8988T (cell line): ENCODE measurements at regions not wholly inside any gene's neighbourhood (a gene's known extent, or its start where the extent isn't known, plus 50 kb on each side); places are given as distances from the start of the nearest gene placed in this dataset.

ENCODE experiments used
- DNase-seq: peaks from one replicate; pipeline ENCODE4 v3.0.0; 2011

DNA sequence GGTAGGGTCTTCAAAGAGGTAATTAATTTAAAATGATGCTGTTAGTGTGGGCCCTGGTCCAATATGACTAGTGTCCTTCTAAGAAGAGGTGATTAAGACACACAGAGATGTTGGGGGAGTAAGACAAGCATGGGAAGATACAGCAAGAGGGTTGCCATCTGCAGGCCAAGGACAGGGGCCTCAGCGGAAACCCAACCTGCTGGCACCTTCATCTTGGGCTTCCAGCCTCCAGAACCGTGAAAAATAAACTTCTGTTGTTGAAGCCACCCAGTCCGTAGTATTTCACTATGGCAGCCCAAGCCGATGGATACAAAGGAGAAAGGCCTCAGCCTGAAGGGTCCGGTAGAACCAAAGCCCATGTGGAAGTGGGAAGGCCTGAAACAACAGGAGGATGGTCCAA is 161.7 kb upstream of the UBE2E1 start:
- DNase-seq = no peak

DNA sequence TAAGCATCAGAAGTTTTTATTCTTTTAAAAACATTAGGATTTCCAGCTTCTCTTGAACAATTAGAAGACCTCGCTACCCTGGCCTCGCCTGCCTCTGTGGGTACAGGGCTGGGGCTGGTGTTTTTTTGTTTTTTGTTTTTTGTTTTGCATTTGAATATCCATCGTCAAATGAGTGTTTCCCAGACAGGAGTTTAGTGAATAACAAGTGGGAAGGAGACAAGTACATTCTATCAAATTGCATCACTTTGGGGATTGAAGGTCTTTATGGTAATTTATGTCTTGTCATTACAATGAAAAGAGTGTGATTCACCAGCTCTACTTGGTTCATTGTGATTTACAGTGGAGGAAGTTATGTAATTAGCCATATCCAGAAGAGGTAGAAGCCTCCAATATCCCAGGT is 161.1 kb upstream of the UBE2E1 start:
- no peak for DNase-seq

DNA sequence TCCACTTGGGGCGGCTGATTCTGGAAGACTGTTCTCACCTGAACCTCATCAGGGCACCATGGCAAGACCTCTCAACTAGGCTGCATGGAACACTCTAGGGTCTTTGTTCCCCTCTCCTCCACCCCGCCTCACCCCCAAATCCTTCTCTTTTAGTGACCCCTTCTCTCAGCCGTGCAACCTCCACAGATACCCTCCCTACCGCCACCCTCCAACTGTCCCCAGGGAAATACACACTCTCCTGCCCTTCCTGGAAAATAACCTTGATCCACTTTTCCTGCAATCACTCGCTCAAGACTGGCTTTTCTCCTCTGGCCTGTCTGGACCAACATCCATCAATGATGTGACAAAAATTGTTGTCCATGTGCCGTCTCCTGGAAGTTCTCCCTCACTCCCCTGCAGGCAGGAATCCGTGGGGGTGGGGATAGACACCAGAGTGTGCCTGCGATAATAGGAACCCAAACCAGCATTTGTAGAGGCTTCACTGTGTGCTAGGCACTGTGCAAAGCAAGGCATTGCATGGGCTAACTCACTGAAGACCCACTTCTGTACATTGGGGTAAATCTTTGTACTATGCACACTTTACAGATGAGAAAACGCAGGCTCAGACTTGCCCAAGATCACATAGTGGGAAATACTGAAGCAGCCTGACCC is 160.1 kb upstream of the UBE2E1 start:
- DNase-seq = no peak

DNA sequence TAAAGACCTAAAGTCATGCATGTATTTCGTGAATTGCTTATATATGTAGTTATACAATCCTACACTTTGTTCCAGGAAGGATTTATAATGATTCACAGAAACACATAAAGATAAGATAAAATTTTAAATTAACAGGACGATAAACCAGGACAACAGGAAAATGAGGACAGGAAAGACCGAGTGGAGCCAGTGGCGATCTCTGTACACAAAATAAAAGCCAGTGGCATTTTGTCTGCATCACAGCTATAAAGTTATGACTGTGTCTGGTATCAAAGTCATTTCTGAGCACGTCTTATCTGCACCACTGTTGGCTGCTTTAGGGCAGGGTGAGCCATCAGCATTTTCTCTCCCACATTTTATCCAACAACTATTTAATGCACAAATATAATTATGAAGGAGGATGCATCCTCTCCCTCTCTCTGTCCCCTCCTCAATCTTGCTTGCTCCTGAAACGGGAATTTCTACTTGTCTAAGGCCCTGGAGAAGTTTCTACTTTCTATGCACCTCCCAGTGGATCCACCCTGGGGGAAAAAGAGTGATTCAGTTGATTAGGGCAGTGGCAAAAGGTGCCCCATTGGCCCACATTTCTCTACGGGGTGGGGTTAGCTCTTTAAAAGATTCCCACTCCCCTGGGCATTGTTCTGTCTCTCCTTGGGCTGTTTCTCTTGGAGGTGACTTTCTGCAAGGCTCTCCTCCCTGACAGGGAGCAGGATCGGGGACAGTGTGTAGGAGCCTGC is 159.4 kb upstream of the UBE2E1 start:
- DNase-seq = no peak

DNA sequence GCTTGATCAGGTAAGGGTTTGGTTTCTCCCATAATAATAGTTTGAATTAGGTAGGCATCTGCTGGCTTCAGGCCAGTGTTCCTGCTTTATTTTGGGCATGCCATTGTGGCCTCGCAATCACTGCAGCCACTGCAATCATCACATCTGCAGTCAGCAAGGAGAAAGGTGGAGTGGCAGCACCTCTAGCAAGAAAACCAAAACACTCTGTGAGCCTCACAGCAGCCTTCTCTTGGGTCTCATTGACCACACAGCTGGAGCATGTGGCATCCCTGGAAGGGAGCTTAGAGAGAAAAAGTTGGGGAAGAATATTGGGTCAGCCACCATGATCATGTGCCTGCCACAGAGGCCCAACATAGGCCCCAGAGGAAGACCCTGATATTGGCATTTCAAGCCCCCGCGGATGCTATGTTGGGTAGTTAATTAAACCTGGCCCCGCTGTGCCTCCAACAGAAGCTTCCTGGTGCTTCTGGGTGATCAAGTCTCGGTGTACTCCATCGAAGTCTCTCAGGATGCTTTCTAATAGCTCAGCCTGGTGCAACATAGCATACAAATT is 158.0 kb upstream of the UBE2E1 start:
- no peak for DNase-seq

DNA sequence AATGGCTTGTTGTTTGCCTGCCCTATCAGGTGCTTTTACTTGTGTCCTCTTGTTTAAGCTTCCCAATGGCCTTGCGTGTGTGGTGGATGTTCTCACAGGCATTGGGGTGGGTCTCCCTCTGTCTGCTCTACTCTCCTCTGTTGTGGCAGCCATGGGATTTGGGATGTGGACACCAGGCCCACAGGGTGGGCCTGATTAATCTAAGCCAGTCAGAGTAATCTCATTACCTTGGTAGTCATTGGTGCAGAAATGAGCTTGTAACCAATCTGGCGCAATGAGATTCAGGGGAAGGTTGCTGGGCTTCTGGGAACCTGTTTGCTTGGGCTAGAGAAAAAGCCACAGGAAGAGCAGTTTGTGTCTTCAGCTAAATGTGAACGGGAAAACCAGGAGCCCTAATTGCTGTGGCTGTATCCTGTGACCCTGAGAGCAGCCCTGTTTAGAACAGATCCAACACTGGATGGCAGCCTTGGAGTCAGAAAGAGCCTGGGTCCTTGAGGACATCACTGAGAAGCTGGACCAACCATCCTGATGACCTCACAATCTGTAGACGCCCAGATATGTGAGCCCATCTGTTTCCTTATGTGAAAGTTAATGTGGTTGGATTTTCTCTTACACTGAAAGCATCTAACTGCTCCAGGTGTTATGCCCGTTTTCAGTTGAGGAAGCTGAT is 157.3 kb upstream of the UBE2E1 start:
- DNase-seq = no peak

DNA sequence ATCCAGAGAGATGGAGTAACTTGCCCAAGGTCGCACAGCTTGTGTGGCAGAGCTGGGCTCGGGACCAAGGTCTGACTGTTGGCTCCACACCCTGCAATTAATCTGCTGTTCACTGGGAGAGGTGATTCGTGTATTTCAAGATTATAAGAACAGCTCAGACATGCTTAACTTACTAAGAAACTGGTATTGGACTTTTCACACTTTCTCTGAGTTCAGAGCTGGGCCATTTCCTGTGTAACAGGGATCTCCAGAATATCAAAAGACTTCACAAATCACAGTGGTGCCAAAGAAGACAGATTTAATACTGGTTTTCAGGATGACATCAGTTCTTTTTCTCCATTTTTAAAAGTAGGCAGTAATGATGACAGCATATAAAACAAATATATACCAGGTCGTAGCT is 156.8 kb upstream of the UBE2E1 start:
- DNase-seq = no peak

DNA sequence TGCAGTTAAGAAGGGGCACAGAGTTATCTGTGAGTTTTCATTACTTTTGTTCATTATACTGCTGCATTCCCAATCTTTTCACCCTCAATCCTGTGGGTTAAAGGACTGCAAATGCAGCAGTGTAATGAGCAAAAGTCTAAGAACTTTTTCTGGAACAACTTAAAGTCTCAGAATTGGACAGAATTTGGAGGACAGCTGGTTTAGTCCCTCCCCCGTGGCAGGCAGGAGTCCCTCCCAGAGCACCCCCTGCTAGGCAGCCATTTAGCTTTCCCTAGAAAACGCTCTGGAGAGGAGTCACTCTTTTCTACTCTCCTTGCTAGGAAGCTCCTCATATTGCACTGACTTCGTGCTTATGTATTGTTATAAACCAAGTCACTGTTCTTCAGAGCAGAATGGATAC is 156.3 kb upstream of the UBE2E1 start:
- no peak for DNase-seq

DNA sequence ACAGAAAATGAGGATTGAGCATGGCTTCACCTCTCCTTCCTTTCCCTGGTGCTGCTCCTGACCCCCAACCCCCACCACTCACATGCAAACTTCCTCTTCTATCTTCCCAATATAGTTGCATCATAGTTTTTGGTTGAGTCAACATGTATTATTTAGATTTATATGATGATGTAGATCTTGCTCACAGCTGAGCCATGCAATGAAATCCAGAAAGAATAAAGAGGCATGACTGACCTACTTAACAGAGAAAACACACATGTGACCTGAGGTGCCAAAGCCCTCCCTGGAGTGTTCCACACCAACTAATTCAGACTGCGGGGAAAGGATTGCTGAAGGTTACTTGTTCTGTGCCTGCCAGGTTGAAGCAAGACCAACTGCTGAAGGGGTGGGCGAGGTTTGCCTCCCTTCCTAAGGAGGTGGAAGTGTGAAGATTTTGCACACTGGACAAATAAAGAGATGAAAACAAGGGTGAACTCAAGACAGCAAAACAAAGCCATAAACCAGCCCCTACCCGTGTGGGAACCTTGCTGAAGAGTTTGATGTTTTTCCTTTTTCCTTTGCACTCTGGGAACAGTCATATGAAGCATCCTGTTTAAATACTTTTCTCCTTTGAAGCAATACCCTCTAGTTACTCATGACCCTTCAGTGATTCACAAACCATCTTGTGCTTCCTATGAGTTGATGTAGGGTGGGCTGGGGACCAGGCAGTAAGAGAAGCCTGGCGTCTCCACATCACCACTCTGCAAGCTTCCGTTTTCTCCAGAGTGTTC is 155.2 kb upstream of the UBE2E1 start:
- DNase-seq = no peak

DNA sequence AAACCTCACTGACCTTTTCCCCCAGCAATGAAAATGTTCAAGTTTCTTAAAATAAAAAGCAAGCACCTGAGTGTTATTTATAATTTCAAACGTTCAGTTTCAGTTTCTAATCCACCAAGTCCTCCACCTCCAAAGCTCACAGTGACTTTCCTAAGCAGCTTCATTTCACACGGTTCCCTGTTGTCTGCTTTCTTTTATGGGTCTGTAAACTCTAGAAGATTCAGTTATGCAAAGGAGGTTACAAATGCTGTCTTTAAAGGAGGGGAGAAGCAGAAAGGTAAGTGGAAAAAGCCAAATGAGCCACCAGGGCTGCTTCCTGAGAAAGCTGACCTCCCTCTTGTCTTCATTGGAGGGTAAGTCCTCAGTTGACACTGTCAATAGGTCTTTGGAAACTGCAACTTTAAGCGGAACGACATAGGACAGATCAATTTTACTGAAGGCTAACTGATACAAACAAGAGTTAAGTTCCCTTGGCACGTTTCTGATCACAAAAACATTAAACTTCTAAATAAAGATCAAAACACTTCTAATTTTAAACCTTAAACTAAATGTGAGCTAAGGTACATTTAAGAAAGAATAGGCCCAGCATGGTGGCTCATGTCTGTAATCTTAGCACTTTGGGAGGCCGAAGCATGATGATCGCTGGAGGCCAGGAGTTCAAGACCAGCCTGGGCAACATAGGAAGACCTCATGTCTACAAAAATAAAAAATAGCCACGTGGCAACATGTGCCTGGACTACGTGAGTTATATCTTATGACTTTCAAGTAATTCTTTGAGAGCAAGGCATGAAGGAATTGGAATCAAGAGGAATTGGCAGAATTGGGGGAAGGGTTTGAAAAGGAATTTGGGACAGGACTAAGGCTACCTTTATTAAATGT is 151.9 kb upstream of the UBE2E1 start:
- no peak for DNase-seq

DNA sequence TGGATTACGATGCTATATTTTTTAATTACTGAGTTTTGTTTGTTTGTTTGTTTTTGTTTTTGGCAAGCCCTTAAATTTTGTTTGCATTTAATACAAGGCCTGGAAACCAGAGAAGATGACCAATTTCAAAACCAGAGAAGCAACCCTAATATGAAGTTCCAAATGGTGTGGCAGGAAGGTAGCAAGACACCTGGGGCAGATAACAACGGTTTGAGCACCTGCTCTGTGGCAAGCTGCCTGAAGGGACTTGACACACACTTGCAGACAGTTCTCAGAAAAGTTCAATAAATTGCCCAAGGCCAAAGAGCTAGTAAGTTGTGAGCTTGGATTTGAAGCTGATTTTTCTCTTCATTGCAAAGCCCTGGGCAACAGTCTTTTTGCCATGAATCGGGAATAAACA is 151.2 kb upstream of the UBE2E1 start:
- no peak for DNase-seq

DNA sequence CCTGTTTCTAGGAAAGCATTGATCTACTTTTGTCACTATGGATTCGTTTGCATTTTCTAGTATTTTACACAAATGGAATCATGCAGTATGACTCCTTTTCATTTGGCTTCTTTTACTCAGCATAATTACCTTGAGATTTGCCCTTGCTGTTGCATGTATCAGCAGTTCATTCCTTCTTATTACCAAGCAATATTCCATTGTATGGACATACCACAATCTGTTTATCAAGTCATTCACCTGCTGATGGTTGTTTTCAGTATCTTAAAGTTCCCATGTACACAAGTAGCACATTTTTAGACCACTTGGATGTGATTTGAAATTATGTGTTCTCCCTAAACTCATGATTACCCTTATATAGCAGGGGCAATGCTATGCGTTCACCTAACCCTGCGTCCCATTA is 150.0 kb upstream of the UBE2E1 start:
- no peak for DNase-seq

DNA sequence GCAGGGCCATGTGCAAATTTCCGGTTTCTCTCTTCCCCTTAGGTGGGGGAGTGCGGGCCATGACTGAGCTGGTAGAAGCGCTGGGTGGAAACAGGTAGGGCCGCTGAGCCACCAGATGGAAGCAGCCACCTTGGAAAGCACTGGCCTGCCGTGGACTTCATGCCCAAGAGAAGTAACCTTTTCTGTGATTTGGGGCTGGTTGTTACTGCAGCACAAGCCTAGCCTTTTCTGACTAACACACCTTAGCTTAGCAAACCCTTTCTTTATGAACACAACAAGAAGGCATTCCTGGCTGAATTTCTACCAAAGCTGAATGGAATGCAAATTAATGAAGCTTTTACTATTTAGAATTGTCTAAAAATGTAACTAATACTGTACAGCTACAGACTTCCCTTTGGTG is 149.6 kb upstream of the UBE2E1 start:
- DNase-seq = no peak

DNA sequence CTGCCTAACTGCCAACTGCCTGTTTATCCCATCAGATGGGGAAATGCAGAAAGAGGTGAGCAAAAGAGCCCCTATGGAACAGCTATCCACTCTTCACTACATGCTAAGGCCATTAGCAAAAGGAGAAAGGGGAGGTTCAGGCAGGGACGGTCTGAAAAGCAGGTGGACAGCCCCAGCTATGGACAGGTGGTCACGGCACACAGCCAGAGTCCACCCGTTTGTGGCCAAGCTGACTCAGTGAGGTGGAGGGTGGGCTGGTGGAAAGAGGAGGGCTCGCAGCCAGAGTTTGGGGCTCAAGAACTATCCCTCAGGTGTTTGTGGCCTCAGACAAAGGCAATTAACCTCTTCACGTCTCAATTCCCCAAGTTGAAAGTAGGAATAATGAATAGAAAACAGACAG is 148.9 kb upstream of the UBE2E1 start:
- DNase-seq = no peak

DNA sequence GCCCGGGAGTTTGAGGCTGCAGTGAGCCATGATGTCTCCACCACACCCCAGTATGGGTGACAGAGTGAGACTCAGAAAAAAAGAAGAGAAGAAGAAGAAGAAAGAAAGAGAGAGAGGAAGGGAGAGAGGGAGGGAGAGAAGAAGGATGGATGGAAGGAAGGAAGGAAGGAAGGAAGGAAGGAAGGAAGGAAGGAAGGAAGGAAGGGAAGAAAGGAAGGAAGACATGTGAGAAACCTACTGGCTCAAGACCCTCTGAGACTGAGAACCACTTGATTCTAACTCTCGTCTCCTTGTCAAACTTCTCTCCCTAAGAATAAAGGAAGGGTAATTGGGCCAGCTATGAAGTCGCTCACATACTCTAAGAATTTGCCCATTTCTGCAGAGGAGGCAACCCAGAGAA is 148.1 kb upstream of the UBE2E1 start:
- no peak for DNase-seq

DNA sequence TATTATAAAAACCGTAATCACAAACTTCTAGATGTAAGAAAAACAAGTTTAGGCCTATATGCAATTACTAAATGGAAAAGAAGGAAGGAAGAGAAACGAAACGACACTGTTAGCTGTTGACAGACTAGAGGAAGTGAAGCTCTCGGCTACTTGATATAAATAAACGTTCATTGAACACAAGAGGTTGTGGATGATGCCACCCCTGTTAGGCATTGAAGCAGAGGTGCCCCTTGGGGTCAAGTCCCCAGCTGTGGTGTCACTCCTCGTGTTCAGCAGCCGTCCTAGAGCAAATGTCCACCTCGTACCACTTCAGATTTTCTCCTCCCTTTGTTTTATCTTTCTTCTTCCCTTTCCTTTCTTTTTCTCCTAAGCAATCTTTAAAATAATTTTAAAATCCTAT is 146.5 kb upstream of the UBE2E1 start:
- no peak for DNase-seq

DNA sequence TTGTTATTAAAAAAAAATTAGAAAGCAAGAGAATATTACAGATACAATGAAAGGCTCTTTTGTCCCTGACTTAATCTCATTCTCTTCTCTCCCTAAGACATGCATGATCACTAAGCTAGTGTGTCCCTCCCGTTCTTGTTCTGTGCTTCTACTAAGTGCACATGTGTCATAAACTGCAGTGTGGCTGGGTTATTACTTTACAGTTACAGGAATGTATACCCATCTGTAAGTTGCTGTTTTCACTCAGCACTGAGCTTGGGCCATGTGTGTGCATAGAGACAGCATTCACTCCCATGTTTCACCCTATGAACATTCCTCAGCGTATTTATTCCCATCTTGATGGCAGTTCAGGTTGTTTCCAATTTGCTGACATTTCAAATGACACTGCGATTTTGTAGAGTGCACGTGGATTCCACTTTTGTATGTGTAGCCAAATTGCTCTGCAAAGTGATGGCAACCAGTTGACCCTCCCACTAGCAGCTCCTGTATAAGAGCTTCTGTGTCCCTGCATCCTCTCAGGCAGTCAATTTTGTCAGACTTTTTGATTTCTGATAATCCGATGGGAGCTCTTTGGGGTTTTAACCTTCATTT is 145.8 kb upstream of the UBE2E1 start:
- DNase-seq = no peak

DNA sequence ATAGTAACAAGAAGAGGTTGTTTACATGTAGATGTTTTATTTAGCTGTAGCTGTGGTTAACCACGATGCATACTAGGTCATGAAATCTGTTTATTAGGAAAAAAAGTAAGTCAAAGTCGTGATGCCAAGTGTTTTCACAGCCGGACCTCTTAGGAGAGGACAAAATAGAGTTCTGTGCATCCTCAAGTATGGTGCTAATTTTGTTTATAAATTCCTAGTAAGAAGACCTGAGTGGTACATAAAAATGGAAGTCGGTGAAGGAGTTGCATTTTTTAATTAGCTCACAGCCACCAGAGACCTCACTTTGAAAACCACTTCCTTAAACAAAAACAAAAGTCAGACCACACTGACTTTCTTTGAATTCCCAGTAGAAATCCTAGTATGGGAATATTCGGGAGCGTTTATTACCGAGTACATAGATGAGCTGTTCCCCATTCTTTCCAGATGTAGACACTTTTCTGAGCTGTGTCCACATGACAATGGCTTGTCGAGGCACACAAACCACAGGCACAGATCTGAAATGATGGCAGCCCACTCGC is 143.6 kb upstream of the UBE2E1 start:
- no peak for DNase-seq

DNA sequence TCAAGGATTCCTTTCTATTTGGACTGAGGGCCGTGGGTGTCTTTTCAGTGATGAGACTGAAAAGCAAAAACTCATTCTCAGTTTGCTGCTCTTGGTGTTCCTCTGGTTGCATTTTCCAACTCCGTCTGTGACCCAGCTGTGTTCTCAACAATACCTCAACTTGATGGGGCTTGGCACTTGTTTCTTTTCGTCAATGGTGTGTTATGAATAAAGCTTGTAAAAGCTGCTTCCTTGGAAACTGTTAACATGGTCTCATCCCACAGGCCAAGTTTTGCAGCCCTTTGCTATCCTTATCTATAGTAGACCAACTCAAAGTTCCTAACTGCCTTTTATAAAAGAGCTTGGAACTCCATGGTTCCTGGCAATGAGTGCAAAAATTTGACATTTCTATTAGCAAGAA is 142.5 kb upstream of the UBE2E1 start:
- DNase-seq = no peak

DNA sequence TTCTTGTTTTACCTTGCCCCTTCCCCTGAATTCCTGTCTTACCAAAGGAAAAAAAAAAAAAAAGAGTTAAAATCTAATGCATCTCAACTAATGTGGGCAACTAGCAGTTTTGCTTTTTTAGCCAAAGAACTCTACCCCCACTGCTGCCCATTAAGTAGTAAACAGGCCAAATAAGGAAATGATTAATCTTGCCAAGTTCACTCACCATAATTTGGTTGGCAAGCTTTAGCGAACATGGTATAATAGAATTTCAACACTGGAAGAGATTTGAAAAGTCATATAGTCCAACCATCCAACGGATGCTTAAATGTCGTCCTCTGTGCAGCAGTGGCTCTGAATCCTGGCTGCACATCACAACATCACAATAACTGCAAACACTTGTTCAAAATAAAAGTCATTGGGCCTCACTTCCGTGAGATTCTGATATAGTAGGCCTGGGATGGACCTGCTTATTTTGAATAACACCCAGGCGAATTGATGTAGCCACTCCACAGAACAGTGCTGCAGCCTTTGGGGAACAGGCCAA is 142.0 kb upstream of the UBE2E1 start:
- DNase-seq = no peak

DNA sequence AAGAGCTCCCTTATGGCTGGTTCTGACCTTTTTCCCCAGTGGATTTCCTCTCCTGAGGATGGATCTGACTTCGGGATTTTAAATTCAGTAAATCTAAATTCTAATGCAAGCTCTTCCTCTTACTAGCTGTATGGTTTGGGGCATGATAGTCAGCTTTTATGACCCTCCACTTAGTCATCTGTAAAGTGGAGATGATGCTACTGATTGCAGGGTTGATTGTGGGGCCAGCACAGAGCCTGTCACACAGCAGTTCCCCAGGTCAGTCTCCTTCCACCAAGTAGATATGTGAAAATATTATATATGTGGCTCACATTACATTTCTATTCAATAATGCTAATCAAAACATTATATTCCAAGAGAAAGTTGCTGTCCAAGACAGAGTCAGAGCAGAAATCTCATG is 141.3 kb upstream of the UBE2E1 start:
- DNase-seq = no peak
